MCF 10A (cell line): ENCODE measurements at regions not wholly inside any gene's neighbourhood (a gene's known extent, or its start where the extent isn't known, plus 50 kb on each side); places are given as distances from the start of the nearest gene placed in this dataset.

Experiments
- BruUV-seq: library from RNA; stranded (reverse); fragments of 400-500 nt; replicated peaks from 2 replicates; lab custom pipeline; 2021; lab: Mats Ljungman, UMichigan
- CTCF ChIA-PET: fragments of 300-600 bp; sonication (Branson Sonifier 250); formaldehyde crosslinking; extraction: SDS; loops from one replicate; lab custom pipeline; 2021; ENCODE audit warnings: antibody characterized with exemption, inconsistent platforms; lab: Yijun Ruan, JAX
- POLR2A ChIA-PET: fragments of 300-600, 350-650 bp; sonication (Branson Sonifier 250); formaldehyde crosslinking; extraction: SDS; loops from one replicate; lab custom pipeline; 2020; ENCODE audit warnings: antibody characterized with exemption, inconsistent platforms; lab: Yijun Ruan, JAX
- DNase-seq: peaks from one replicate; pipeline ENCODE4 v3.0.0-alpha.2; 2018; ENCODE audit not compliant: unreplicated experiment
- H3K27ac Mint-ChIP-seq: one replicate; pipeline ENCODE4 v1.8.0; 2022; ENCODE audit warnings: mild to moderate bottlenecking, low read depth, mixed read lengths; ENCODE audit not compliant: unreplicated experiment
- H3K27me3 Mint-ChIP-seq: one replicate; pipeline ENCODE4 v1.8.0; 2022; ENCODE audit warnings: mixed read lengths; ENCODE audit not compliant: insufficient read depth, unreplicated experiment
- H3K36me3 Mint-ChIP-seq: one replicate; pipeline ENCODE4 v1.8.0; 2022; ENCODE audit warnings: mild to moderate bottlenecking, moderate library complexity, mixed read lengths; ENCODE audit not compliant: insufficient read depth, unreplicated experiment
- H3K4me1 Mint-ChIP-seq: one replicate; pipeline ENCODE4 v1.8.0; 2022; ENCODE audit warnings: mixed read lengths; ENCODE audit not compliant: insufficient read depth, unreplicated experiment
- H3K4me3 Mint-ChIP-seq: one replicate; pipeline ENCODE4 v1.8.0; 2022; ENCODE audit warnings: mild to moderate bottlenecking, moderate library complexity, mixed read lengths; ENCODE audit not compliant: unreplicated experiment
- H3K9me3 Mint-ChIP-seq: one replicate; pipeline ENCODE4 v1.8.0; 2022; ENCODE audit warnings: mixed read lengths; ENCODE audit not compliant: unreplicated experiment
- intact Hi-C: fragments of 100-400 bp; cut with micrococcal nuclease; formaldehyde crosslinking; loops from 2 replicates; pipeline ENCODE4 v1.14.1; 2022
- TF ChIP-seq, protein P1 (sequence below): fragments of 200-600 bp; IDR thresholded peaks from one replicate; pipeline ENCODE4 v1.8.0; 2022; ENCODE audit warnings: antibody characterized with exemption, mild to moderate bottlenecking; ENCODE audit not compliant: unreplicated experiment

GRCh38 chr13:61358599-61358998, 57.0 kb downstream of the PCDH20 start:
- no peaks in the 10 kb centered on the region for H3K4me1 Mint-ChIP-seq
- ChIA-PET POLR2A (no interaction called here), CTCF (no interaction called here)
- no peaks in the 10 kb centered on the region for H3K36me3 Mint-ChIP-seq
- TF ChIP-seq, protein P1, sequence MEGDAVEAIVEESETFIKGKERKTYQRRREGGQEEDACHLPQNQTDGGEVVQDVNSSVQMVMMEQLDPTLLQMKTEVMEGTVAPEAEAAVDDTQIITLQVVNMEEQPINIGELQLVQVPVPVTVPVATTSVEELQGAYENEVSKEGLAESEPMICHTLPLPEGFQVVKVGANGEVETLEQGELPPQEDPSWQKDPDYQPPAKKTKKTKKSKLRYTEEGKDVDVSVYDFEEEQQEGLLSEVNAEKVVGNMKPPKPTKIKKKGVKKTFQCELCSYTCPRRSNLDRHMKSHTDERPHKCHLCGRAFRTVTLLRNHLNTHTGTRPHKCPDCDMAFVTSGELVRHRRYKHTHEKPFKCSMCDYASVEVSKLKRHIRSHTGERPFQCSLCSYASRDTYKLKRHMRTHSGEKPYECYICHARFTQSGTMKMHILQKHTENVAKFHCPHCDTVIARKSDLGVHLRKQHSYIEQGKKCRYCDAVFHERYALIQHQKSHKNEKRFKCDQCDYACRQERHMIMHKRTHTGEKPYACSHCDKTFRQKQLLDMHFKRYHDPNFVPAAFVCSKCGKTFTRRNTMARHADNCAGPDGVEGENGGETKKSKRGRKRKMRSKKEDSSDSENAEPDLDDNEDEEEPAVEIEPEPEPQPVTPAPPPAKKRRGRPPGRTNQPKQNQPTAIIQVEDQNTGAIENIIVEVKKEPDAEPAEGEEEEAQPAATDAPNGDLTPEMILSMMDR: no peak
- no peak for DNase-seq
- no peak overlapping the region for H3K27ac Mint-ChIP-seq
- no TSS peak for BruUV-seq
- no peaks in the 10 kb centered on the region for H3K27me3 Mint-ChIP-seq
- H3K4me3 Mint-ChIP-seq: no peak overlapping the region
- intact Hi-C loops: no loop called here
- H3K9me3 Mint-ChIP-seq: no peaks in the 10 kb centered on the region

GRCh38 chr13:61350341-61350740, 65.3 kb downstream of the PCDH20 start:
- Mint-ChIP-seq H3K27ac (no peak overlapping the region), H3K4me1 (no peaks in the 10 kb centered on the region), H3K36me3 (no peaks in the 10 kb centered on the region), H3K27me3 (no peaks in the 10 kb centered on the region), H3K9me3 (peaks cover 8% of the 10 kb centered on the region), H3K4me3 (no peak overlapping the region)
- POLR2A ChIA-PET: no interaction called here
- intact Hi-C loops: no loop called here
- CTCF ChIA-PET: no interaction called here
- DNase-seq: no peak
- TF ChIP-seq, protein P1: no peak
- no TSS peak for BruUV-seq

DNA sequence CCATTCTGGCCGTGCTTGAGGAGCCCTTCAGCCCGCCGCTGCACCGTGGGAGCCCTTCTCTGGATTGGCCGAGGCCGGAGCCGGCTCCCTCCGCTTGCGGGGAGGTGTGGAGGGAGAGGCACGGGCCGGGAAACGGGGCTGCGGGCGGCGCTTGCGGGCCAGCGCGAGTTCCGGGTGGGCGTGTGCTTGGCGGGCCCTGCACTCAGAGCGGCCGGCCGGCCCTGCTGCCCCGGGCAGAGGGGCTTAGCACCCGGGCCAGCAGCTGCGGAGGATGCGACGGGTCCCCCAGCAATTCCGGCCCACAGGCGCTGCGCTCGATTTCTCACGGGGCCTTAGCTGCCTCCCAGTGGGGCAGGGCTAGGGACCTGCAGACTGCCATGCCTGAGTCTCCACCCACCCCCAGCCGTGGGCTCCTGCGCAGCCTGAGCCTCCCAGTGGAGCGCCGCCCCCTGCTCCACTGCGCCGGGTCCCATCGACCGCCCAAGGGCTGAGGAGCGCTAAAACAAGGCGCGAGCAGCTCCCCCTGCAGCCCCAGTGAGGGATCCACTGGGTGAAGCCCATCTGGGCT, 76.5 kb downstream of the PCDH20 start:
- H3K4me3 Mint-ChIP-seq: no peak overlapping the region
- no peak overlapping the region for H3K27ac Mint-ChIP-seq
- intact Hi-C loops: no loop called here
- TF ChIP-seq, protein P1: no peak
- H3K27me3 Mint-ChIP-seq: no peaks in the 10 kb centered on the region
- H3K36me3 Mint-ChIP-seq: no peaks in the 10 kb centered on the region
- no peaks in the 10 kb centered on the region for H3K9me3 Mint-ChIP-seq
- ChIA-PET POLR2A (no interaction called here), CTCF (interaction anchor here (0.6 to 0.8 kb wide), 2 partner anchors 12 to 561 kb away, joined by 3 read pairs; no protein-coding TSS in a partner anchor)
- no TSS peak for BruUV-seq
- DNase-seq: no peak
- no peaks in the 10 kb centered on the region for H3K4me1 Mint-ChIP-seq

- BruUV-seq: no TSS peak
- no peaks in the 10 kb centered on the region for H3K27me3 Mint-ChIP-seq
- DNase-seq: no peak
- no peak overlapping the region for H3K27ac Mint-ChIP-seq
- intact Hi-C loops: no loop called here
- no peak overlapping the region for H3K4me3 Mint-ChIP-seq
- no peaks in the 10 kb centered on the region for H3K4me1 Mint-ChIP-seq
- POLR2A ChIA-PET: interaction anchor here (0.7 kb wide), 1 partner anchor 560 kb away, joined by 3 read pairs; no protein-coding TSS in a partner anchor
- H3K36me3 Mint-ChIP-seq: peaks cover 6% of the 10 kb centered on the region
- CTCF ChIA-PET: no interaction called here
- peaks cover 10% of the 10 kb centered on the region for H3K9me3 Mint-ChIP-seq
- TF ChIP-seq, protein P1: no peak
Observed at GRCh38 chr13:61316647-61317046, 99.0 kb downstream of the PCDH20 start.
